Thymus (tissue), 11 donors: ENCODE measurements at regions not wholly inside any gene's neighbourhood (a gene's known extent, or its start where the extent isn't known, plus 50 kb on each side); places are given as distances from the start of the nearest gene placed in this dataset.
A peak's percentile ranks its signal among the peaks of the same experiment; 100 is the strongest.

ENCODE experiments used
- DNase-seq, 9 donors: peaks; one replicate each; pipeline ENCODE4 v3.0.0-alpha.2; 2013; ENCODE audit warnings: low spot score in 9 of 9, low read depth in 6 of 9, missing footprints in 1 of 9
- H3K27ac ChIP-seq, 2 donors: one replicate each; pipeline ENCODE4 v1.5.1; 2013; ENCODE audit warnings: control low read depth in 1 of 2, low read depth in 1 of 2, low read length in 1 of 2, mild to moderate bottlenecking in 1 of 2, moderate library complexity in 1 of 2
- H3K27me3 ChIP-seq, 2 donors: one replicate each; pipeline ENCODE4 v1.5.1; 2013; ENCODE audit warnings: low read length in 1 of 2; ENCODE audit not compliant: control insufficient read depth in 2 of 2, insufficient read depth in 1 of 2
- H3K36me3 ChIP-seq, 2 donors: one replicate each; pipeline ENCODE4 v1.5.1; 2013; ENCODE audit warnings: low read length in 1 of 2, mild to moderate bottlenecking in 1 of 2, moderate library complexity in 1 of 2; ENCODE audit not compliant: control insufficient read depth in 2 of 2, insufficient read depth in 2 of 2
- H3K4me1 ChIP-seq, 2 donors: one replicate each; pipeline ENCODE4 v1.5.1; 2013; ENCODE audit warnings: low read length in 2 of 2; ENCODE audit not compliant: control insufficient read depth in 2 of 2, insufficient read depth in 2 of 2
- H3K4me3 ChIP-seq, 2 donors: one replicate each; pipeline ENCODE4 v1.5.1; 2013; ENCODE audit warnings: low read length in 2 of 2, control low read depth in 1 of 2, mild to moderate bottlenecking in 1 of 2
- H3K9me3 ChIP-seq, 2 donors: one replicate each; pipeline ENCODE4 v1.5.1; 2013; ENCODE audit warnings: low read length in 1 of 2, mild to moderate bottlenecking in 1 of 2; ENCODE audit not compliant: control insufficient read depth in 2 of 2, insufficient read depth in 1 of 2
- WGBS: extraction: QIAGEN DNeasy Blood & Tissue Kit; methylation state at CpG from one replicate; pipeline ENCODE4 v1.1.7; 2013; 5-methylcytosine and 5-hydroxymethylcytosine counted together
- donor health status: healthy.

DNA sequence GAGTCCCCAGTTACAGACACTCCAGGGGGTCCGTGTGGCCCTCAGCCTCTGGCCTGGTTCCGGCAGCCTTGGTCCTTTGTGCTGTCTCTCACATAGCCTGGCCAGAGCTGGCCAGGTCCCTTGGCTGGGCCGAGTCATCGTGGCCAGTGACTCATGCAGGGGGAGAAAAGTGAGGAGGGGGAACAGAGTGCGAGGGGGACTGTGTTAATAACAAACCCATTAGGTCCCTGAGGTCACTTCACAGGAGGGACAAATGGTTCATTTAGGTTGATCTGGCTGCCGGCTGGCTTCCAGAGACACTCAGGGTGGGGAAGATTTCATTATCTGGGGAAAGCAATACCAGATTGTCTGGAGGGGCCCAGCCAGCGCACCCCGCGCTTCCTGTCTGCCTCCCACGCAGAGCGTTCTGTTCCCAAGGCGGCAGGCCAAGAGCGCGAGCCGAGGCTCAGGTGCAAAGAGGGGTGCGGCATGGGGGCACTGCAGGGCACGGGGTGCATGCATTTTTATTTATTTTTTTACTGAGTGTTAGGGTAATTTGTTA, 223.1 kb downstream of the SEC14L1 start:
- H3K4me3 ChIP-seq, result no peak overlapping the region
- WGBS, result 20% methylated on average over 17 of the region's 17 CpGs
- peak overlapping the region in 1 of 2 donors; percentile 1 for H3K27ac ChIP-seq
- no peaks in the 10 kb centered on the region for H3K27me3 ChIP-seq
- H3K4me1 ChIP-seq, result peaks cover 41 to 58% of the 10 kb centered on the region in 2 donors
- H3K9me3 ChIP-seq, result peaks cover 0 to 12% of the 10 kb centered on the region in 2 donors
- no peaks in the 10 kb centered on the region for H3K36me3 ChIP-seq
- peak in 3 of 9 donors; percentile 55 to 75 (median 62) for DNase-seq

DNA sequence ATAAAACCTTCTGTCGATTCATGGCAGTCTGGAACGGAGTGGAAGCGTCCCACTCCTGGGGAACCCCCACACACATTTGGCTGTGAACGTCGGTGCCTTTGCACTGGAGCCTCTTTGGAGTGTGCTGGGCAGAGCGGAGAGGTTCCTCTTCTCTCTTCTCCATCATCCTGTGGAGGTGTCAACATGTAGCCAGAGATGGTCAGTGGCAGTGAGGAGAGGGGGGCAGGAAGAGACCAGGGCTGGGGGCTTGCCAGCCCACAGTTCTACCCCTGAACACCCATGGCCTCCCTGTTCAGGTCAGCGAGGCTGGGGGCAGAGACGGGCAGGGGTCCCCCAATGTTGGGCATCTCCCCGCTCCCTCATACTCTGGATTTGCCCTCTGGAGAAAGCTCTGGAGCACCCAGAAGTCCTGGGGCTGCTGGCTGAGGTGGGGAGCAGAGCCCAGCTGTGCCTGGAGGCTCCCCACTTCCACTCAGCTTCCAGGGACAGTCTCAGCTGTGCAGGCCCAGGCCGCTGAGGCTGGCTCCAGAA, 223.7 kb downstream of the SEC14L1 start:
- Histone ChIP-seq H3K27ac (no peak overlapping the region), H3K4me1 (peaks cover 41 to 59% of the 10 kb centered on the region in 2 donors), H3K9me3 (peaks cover 0 to 12% of the 10 kb centered on the region in 2 donors), H3K36me3 (no peaks in the 10 kb centered on the region), H3K27me3 (no peaks in the 10 kb centered on the region), H3K4me3 (no peak overlapping the region)
- DNase-seq, result no peak
- WGBS, result 68% methylated on average over 10 of the region's 10 CpGs

DNA sequence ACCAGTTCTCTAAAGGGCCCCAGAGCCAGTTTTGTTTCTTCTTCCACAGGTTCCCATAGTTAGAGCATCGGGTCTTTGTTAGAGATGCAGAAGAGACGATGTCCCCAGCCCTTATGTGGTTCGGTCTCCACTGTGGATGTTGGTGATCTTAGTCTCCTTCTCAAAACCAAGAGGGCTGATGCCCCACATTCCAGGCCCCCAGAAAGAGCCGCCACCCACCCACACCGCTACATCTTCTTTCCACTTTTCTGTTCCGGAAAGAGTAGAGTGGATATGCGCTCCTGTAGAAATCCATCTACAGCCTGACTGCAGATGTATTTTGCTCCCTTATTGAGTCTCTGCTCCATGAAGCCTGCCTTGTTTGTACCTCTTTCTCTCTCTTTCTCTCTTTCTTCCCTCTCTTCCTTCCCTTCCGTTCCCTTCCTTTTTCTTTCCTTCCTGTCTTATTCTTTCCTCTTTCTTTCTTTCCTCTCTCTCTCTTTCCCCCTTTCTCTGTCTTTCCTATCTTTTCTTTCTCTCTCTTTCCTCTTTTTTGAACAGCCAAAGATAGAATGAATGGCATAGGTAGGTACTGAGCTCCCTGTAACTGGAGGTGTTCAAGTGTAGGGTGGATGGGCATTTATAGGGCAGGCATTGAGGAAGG, 224.3 kb downstream of the SEC14L1 start:
- 95% methylated on average over 8 of the region's 8 CpGs for WGBS
- peaks cover 0 to 12% of the 10 kb centered on the region in 2 donors for H3K9me3 ChIP-seq
- peaks cover 47 to 65% of the 10 kb centered on the region in 2 donors for H3K4me1 ChIP-seq
- DNase-seq, result no peak
- no peak overlapping the region for H3K4me3 ChIP-seq
- H3K27me3 ChIP-seq, result no peaks in the 10 kb centered on the region
- H3K27ac ChIP-seq, result no peak overlapping the region
- H3K36me3 ChIP-seq, result no peaks in the 10 kb centered on the region

DNA sequence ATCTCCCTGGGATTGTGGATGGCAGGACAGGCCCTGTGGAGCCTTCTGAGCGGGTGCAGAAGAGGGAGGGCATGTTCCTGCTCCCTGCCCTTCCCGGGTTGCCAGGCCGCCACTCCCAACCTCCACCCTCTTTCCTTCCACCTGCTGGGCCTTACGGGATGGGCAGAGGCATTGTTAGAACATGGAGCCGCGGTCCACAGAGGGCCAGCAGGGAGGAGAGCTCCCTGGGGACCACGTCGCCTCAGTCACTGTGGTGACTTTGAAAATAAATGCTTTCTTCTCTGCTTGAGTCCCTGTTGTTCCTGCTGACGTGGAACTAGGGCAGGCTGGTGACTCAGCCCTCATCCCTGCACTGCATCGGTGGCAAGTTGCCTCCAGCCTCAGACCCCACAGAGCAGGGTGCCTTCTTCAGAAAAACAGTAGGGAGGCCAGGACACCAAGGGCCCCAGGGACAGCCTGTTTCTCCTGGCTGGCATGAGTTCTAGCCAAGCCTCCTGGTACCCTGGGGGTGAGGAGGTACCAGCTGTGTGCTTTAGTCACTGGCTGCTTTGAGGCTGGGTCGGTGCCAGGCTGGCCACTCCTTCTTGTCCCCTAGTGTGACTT, 224.9 kb downstream of the SEC14L1 start:
- peak in 1 of 9 donors; percentile 58 for DNase-seq
- H3K27ac ChIP-seq, result no peak overlapping the region

DNA sequence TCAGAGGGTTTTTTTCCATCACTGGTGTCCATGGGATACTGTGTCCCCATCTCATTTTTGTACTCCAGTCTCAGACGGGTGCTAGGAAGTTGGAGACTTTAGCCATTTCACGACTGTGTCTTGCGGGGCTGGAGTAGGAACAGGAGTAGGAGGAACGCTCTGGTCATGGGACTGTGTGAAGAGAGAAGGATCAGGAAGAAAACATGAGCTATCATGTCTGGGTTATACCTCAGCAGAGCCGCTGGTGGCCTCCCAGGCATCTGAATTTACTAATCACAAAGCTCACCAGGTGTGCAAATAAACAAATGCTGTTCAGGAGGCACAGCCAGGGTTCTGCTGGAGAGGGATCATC, 225.4 kb downstream of the SEC14L1 start:
- WGBS, result 89% methylated on average over 5 of the region's 5 CpGs

More for the DNA sequence above, 224.9 kb downstream of the SEC14L1 start:
- peaks cover 0 to 12% of the 10 kb centered on the region in 2 donors for H3K9me3 ChIP-seq
- H3K4me1 ChIP-seq, result peaks cover 53 to 70% of the 10 kb centered on the region in 2 donors
- 69% methylated on average over 11 of the region's 11 CpGs for WGBS
- no peak overlapping the region for H3K4me3 ChIP-seq
- no peaks in the 10 kb centered on the region for H3K36me3 ChIP-seq
- no peaks in the 10 kb centered on the region for H3K27me3 ChIP-seq

DNA sequence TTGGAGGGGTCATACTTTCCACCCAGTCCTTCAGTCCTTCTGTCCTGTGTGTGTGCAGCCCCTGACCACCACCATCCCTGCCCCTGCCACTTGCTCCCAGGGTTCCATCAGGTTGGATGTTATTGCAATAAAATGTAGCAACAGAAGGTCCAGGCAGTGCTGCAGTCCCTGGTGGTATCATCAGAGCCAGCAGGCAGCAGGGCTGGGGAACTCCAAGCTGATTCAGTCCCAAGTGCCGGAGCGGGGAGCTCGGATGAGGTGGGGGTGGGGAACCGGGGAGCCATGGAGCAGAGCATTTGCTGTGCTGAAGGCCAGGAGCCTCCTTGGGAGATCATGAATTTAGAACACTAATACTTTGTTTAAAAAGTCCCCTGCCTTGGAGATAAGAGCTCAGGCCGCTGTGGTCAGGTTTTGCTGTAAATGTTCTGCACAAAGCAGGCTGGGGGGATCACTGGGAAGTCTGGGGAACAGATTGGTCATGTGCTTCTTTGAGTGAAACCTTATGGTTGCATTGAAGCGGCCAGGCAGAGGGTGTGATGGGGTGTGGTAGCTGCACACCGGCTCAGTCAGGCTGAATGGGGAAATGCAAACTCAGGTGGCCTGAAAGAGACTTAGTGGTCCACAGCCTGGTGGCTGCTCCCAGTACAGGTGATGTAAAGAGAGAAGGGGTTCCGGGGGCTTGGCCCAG, 225.9 kb downstream of the SEC14L1 start:
- Histone ChIP-seq H3K27ac (peak overlapping the region in 1 of 2 donors; percentile 8), H3K4me1 (peaks cover 55 to 80% of the 10 kb centered on the region in 2 donors), H3K9me3 (peaks cover 0 to 12% of the 10 kb centered on the region in 2 donors), H3K27me3 (no peaks in the 10 kb centered on the region), H3K36me3 (no peaks in the 10 kb centered on the region), H3K4me3 (no peak overlapping the region)
- WGBS, result 84% methylated on average over 8 of the region's 8 CpGs
- DNase-seq, result no peak

More for the DNA sequence above, 225.4 kb downstream of the SEC14L1 start:
- DNase-seq, result no peak
- Histone ChIP-seq H3K27me3 (no peaks in the 10 kb centered on the region), H3K9me3 (peaks cover 0 to 12% of the 10 kb centered on the region in 2 donors), H3K27ac (no peak overlapping the region), H3K4me3 (no peak overlapping the region), H3K4me1 (peaks cover 53 to 75% of the 10 kb centered on the region in 2 donors), H3K36me3 (no peaks in the 10 kb centered on the region)

DNA sequence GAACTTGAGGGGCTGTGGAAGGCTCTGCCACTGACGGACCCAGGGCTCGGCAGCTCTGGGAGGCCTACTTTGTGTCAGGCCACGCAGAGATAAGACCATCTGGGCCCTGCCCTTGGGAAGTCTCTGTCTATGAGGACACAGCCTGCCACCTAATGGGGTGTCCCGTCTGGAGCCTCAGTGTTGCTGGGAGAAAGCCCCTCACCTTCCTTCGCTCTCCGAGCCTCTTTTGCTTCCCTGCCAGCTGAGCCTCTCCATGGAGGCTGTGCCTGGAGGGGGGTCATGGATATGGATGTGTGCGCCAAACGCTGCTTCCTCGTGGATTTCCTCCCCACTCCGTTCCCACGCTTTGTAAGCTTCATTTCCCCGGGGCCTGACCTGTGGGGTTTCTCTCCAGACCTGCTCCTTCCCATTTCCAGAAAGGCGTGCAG, 228.8 kb downstream of the SEC14L1 start:
- Histone ChIP-seq H3K27me3 (no peaks in the 10 kb centered on the region), H3K36me3 (no peaks in the 10 kb centered on the region)
- 97% methylated on average over 13 of the region's 13 CpGs for WGBS

DNA sequence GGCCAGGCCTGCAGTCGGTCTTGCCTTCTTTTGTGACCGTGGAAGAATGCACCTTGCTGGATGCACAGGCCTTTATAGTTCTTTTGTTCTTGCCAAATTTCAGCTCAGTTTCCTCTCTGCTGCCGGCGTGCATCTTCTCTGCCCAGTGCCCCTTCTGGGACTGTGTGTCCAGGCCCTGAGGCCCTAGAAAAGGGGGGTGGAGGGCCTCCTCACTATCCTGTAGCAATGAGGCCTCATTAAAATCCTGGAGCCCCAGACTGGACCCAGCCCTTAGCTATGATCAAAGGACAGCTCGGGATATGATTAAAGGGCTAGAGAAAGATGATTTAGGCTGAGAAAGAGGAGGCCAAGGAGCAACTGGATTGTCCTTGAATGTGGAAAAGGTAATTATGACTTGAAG, 229.8 kb downstream of the SEC14L1 start:
- no peak for DNase-seq
- peak overlapping the region in 1 of 2 donors; percentile 37 for H3K27ac ChIP-seq
- H3K4me3 ChIP-seq, result no peak overlapping the region
- H3K36me3 ChIP-seq, result peaks cover 0 to 4% of the 10 kb centered on the region in 2 donors
- H3K4me1 ChIP-seq, result peaks cover 40 to 66% of the 10 kb centered on the region in 2 donors
- H3K9me3 ChIP-seq, result no peaks in the 10 kb centered on the region
- H3K27me3 ChIP-seq, result no peaks in the 10 kb centered on the region
- 92% methylated on average over 5 of the region's 5 CpGs for WGBS

More for the DNA sequence above, 228.8 kb downstream of the SEC14L1 start:
- H3K4me1 ChIP-seq, result peaks cover 36 to 64% of the 10 kb centered on the region in 2 donors
- H3K9me3 ChIP-seq, result peaks cover 0 to 5% of the 10 kb centered on the region in 2 donors
- DNase-seq, result no peak
- H3K4me3 ChIP-seq, result no peak overlapping the region
- H3K27ac ChIP-seq, result no peak overlapping the region
